ENCODE measurements at regions not wholly inside any gene's neighbourhood (a gene's known extent, or its start where the extent isn't known, plus 50 kb on each side); places are given as distances from the start of the nearest gene placed in this dataset.
"Not testable (repeated sequence)": the region's sequence is repeated elsewhere in the genome, so short reads cannot be mapped to it uniquely, and the experiment has no call there.

- no peak for DNase-seq (ENCODE audit: low read depth)
Measured at GRCh38 chr12:59404109-59404650, 191.6 kb upstream of the SLC16A7 start.

GRCh38 chr12:59403259-59403932 is 192.4 kb upstream of the SLC16A7 start:
- peak; percentile 79 for DNase-seq (ENCODE audit: low read depth)

- no peak for DNase-seq (ENCODE audit: low read depth)
Measured at GRCh38 chr12:59401862-59402261, 194.0 kb upstream of the SLC16A7 start.

- DNase-seq (ENCODE audit: low read depth), result no peak
Measured at GRCh38 chr12:59398164-59398563, 197.7 kb upstream of the SLC16A7 start.

- no peak for DNase-seq (ENCODE audit: low read depth)
Measured at GRCh38 chr12:59396919-59397318, 198.9 kb upstream of the SLC16A7 start.

- DNase-seq (ENCODE audit: low read depth), result no peak
Measured at GRCh38 chr12:59396519-59396918, 199.3 kb upstream of the SLC16A7 start.

- DNase-seq (ENCODE audit: low read depth), result not testable (repeated sequence)
Measured at GRCh38 chr12:59395310-59395709, 200.5 kb upstream of the SLC16A7 start.

GRCh38 chr12:59393506-59393905 is 202.3 kb upstream of the SLC16A7 start:
- DNase-seq (ENCODE audit: low read depth), result peak; percentile 54

GRCh38 chr12:59389968-59390576 is 205.8 kb upstream of the SLC16A7 start:
- no peak for DNase-seq (ENCODE audit: low read depth)

GRCh38 chr12:59388694-59389093 is 207.1 kb upstream of the SLC16A7 start:
- no peak for DNase-seq (ENCODE audit: low read depth)

- DNase-seq (ENCODE audit: low read depth), result no peak
Measured at GRCh38 chr12:59388176-59388575, 207.7 kb upstream of the SLC16A7 start.

- no peak for DNase-seq (ENCODE audit: low read depth)
Measured at GRCh38 chr12:59386236-59386635, 209.6 kb upstream of the SLC16A7 start.

GRCh38 chr12:59383079-59383822 is 212.6 kb upstream of the SLC16A7 start:
- peak; percentile 78 for DNase-seq (ENCODE audit: low read depth)

- no peak for DNase-seq (ENCODE audit: low read depth)
Measured at GRCh38 chr12:59382282-59383078, 213.3 kb upstream of the SLC16A7 start.

GRCh38 chr12:59381106-59381505 is 214.7 kb upstream of the SLC16A7 start:
- DNase-seq (ENCODE audit: low read depth), result no peak

- DNase-seq (ENCODE audit: low read depth), result no peak
Measured at GRCh38 chr12:59375633-59376032, 220.2 kb upstream of the SLC16A7 start.

- no peak for DNase-seq (ENCODE audit: low read depth)
Measured at GRCh38 chr12:59374783-59375182, 221.0 kb upstream of the SLC16A7 start.

GRCh38 chr12:59372956-59373355 is 222.9 kb upstream of the SLC16A7 start:
- peak; percentile 8 for DNase-seq (ENCODE audit: low read depth)

- DNase-seq (ENCODE audit: low read depth), result no peak
Measured at GRCh38 chr12:59370933-59371332, 224.9 kb upstream of the SLC16A7 start.

GRCh38 chr12:59365133-59365532 is 230.7 kb upstream of the SLC16A7 start:
- no peak for DNase-seq (ENCODE audit: low read depth)

GRCh38 chr12:59357811-59358210 is 238.0 kb upstream of the SLC16A7 start:
- DNase-seq (ENCODE audit: low read depth), result no peak

- not testable (repeated sequence) for DNase-seq (ENCODE audit: low read depth)
Measured at GRCh38 chr12:59346248-59346647, 249.6 kb upstream of the SLC16A7 start.

Data from EH (cell line).